MCF 10A (cell line): ENCODE measurements at regions not wholly inside any gene's neighbourhood (a gene's known extent, or its start where the extent isn't known, plus 50 kb on each side); places are given as distances from the start of the nearest gene placed in this dataset.

Experiments used
- BruUV-seq: library from RNA; stranded (reverse); fragments of 400-500 nt; replicated peaks from 2 replicates; lab custom pipeline; 2021; lab: Mats Ljungman, UMichigan
- CTCF ChIA-PET: fragments of 300-600 bp; sonication (Branson Sonifier 250); formaldehyde crosslinking; extraction: SDS; loops from one replicate; lab custom pipeline; 2021; ENCODE audit warnings: antibody characterized with exemption, inconsistent platforms; lab: Yijun Ruan, JAX
- POLR2A ChIA-PET: fragments of 300-600, 350-650 bp; sonication (Branson Sonifier 250); formaldehyde crosslinking; extraction: SDS; loops from one replicate; lab custom pipeline; 2020; ENCODE audit warnings: antibody characterized with exemption, inconsistent platforms; lab: Yijun Ruan, JAX
- DNase-seq: peaks from one replicate; pipeline ENCODE4 v3.0.0-alpha.2; 2018; ENCODE audit not compliant: unreplicated experiment
- H3K27ac Mint-ChIP-seq: one replicate; pipeline ENCODE4 v1.8.0; 2022; ENCODE audit warnings: mild to moderate bottlenecking, low read depth, mixed read lengths; ENCODE audit not compliant: unreplicated experiment
- H3K27me3 Mint-ChIP-seq: one replicate; pipeline ENCODE4 v1.8.0; 2022; ENCODE audit warnings: mixed read lengths; ENCODE audit not compliant: insufficient read depth, unreplicated experiment
- H3K36me3 Mint-ChIP-seq: one replicate; pipeline ENCODE4 v1.8.0; 2022; ENCODE audit warnings: mild to moderate bottlenecking, moderate library complexity, mixed read lengths; ENCODE audit not compliant: insufficient read depth, unreplicated experiment
- H3K4me1 Mint-ChIP-seq: one replicate; pipeline ENCODE4 v1.8.0; 2022; ENCODE audit warnings: mixed read lengths; ENCODE audit not compliant: insufficient read depth, unreplicated experiment
- H3K4me3 Mint-ChIP-seq: one replicate; pipeline ENCODE4 v1.8.0; 2022; ENCODE audit warnings: mild to moderate bottlenecking, moderate library complexity, mixed read lengths; ENCODE audit not compliant: unreplicated experiment
- H3K9me3 Mint-ChIP-seq: one replicate; pipeline ENCODE4 v1.8.0; 2022; ENCODE audit warnings: mixed read lengths; ENCODE audit not compliant: unreplicated experiment
- CTCF ChIP-seq: fragments of 200-600 bp; IDR thresholded peaks from one replicate; pipeline ENCODE4 v1.8.0; 2022; ENCODE audit warnings: antibody characterized with exemption, mild to moderate bottlenecking; ENCODE audit not compliant: unreplicated experiment
- intact Hi-C: fragments of 100-400 bp; cut with micrococcal nuclease; formaldehyde crosslinking; loops from 2 replicates; pipeline ENCODE4 v1.14.1; 2022

GRCh38 chr2:16566701-16567100 lies 98.9 kb downstream of the CYRIA start:
- intact Hi-C loops, result no loop called here
- Mint-ChIP-seq H3K4me1 (no peaks in the 10 kb centered on the region), H3K9me3 (no peaks in the 10 kb centered on the region), H3K36me3 (no peaks in the 10 kb centered on the region), H3K27me3 (no peaks in the 10 kb centered on the region), H3K27ac (no peak overlapping the region), H3K4me3 (no peak overlapping the region)
- POLR2A ChIA-PET, result no interaction called here
- BruUV-seq, result no TSS peak
- CTCF ChIA-PET, result no interaction called here
- no peak for DNase-seq
- no peak for TF ChIP-seq CTCF

- BruUV-seq, result no TSS peak
- no peaks in the 10 kb centered on the region for H3K27me3 Mint-ChIP-seq
- no peak overlapping the region for H3K4me3 Mint-ChIP-seq
- no peak for DNase-seq
- no peaks in the 10 kb centered on the region for H3K4me1 Mint-ChIP-seq
- no peak for TF ChIP-seq CTCF
- no peak overlapping the region for H3K27ac Mint-ChIP-seq
- no peaks in the 10 kb centered on the region for H3K36me3 Mint-ChIP-seq
- no peaks in the 10 kb centered on the region for H3K9me3 Mint-ChIP-seq
- ChIA-PET POLR2A (no interaction called here), CTCF (no interaction called here)
- intact Hi-C loops, result no loop called here
Measured at GRCh38 chr2:16565481-16565880, 100.2 kb downstream of the CYRIA start.

DNA sequence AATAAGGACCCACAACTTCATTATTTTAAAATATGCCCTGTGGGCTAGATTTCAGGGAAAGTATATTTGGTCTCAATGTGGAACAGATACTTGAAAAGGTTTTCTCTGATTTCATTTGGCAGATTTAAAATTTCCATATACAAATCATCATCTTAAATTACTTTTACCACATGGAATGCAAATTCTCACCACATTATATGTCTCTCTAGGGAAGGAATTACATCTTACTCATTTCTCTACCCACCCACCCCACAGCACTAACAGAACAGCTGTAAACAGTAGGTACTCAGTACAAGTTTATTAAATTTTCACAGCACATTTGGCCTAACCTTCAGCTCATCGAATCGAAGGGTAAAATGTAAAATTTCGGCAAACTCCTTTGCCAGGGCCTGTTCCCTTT lies 104.0 kb downstream of the CYRIA start:
- H3K27ac Mint-ChIP-seq, result no peak overlapping the region
- H3K4me1 Mint-ChIP-seq, result no peaks in the 10 kb centered on the region
- no peak for DNase-seq
- no peak overlapping the region for H3K4me3 Mint-ChIP-seq
- no peaks in the 10 kb centered on the region for H3K27me3 Mint-ChIP-seq
- no peak for TF ChIP-seq CTCF
- BruUV-seq, result no TSS peak
- H3K36me3 Mint-ChIP-seq, result no peaks in the 10 kb centered on the region
- H3K9me3 Mint-ChIP-seq, result no peaks in the 10 kb centered on the region
- ChIA-PET POLR2A (no interaction called here), CTCF (no interaction called here)
- intact Hi-C loops, result no loop called here

GRCh38 chr2:16561251-16561650 lies 104.4 kb downstream of the CYRIA start:
- Mint-ChIP-seq H3K27me3 (no peaks in the 10 kb centered on the region), H3K27ac (no peak overlapping the region), H3K4me3 (no peak overlapping the region), H3K9me3 (no peaks in the 10 kb centered on the region), H3K36me3 (no peaks in the 10 kb centered on the region), H3K4me1 (no peaks in the 10 kb centered on the region)
- ChIA-PET POLR2A (no interaction called here), CTCF (interaction anchor here (0.8 kb wide), 1 partner anchor 195 kb away, joined by 3 read pairs; no protein-coding TSS in a partner anchor)
- no peak for TF ChIP-seq CTCF
- no TSS peak for BruUV-seq
- no peak for DNase-seq
- intact Hi-C loops, result no loop called here
